Right lobe of liver (tissue), 4 donors: ENCODE measurements at regions not wholly inside any gene's neighbourhood (a gene's known extent, or its start where the extent isn't known, plus 50 kb on each side); places are given as distances from the start of the nearest gene placed in this dataset.

Experiments
- POLR2A ChIP-seq: fragments of 450-650 bp; IDR thresholded peaks from one replicate; pipeline ENCODE4 v1.6.1; 2017; ENCODE audit warnings: antibody characterized with exemption, mild to moderate bottlenecking
- TF ChIP-seq, protein P1 (sequence below), 4 donors: fragments of 200-600 bp in 3 of 4; fragments of 450-650 bp in 1 of 4; IDR thresholded peaks; one replicate each; pipeline versions ENCODE4 v1.5.1 to v1.8.0; 2016 to 2022; ENCODE audit warnings: antibody characterized with exemption in 4 of 4, mild to moderate bottlenecking in 2 of 4
- donor health status: DM: no; HTN: no; CAD: no.
- donor health status: DM: no; HTN: no; CAD: no.
- donor health status: DM: no; HTN: yes; CAD: no.

DNA sequence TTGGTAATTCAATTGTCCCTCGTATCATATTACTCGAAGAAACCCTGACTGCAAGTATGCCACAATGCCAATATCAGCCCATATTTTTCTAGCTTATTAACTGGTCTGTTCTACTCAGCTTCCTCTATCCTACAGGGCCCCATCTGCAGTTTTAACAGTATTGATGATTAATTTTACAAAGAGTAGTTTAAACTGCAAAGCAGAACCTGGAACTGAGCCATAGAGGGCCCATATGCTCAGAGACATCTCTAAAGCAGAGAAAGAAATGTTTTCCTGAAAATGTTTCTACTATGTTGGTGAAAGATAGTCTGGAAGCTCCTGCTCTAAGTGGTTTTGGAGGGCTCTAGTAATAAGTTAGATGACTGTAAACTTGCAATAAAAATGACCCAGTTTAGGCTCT lies 259.4 kb upstream of the CENPE start:
- TF ChIP-seq, protein P1, sequence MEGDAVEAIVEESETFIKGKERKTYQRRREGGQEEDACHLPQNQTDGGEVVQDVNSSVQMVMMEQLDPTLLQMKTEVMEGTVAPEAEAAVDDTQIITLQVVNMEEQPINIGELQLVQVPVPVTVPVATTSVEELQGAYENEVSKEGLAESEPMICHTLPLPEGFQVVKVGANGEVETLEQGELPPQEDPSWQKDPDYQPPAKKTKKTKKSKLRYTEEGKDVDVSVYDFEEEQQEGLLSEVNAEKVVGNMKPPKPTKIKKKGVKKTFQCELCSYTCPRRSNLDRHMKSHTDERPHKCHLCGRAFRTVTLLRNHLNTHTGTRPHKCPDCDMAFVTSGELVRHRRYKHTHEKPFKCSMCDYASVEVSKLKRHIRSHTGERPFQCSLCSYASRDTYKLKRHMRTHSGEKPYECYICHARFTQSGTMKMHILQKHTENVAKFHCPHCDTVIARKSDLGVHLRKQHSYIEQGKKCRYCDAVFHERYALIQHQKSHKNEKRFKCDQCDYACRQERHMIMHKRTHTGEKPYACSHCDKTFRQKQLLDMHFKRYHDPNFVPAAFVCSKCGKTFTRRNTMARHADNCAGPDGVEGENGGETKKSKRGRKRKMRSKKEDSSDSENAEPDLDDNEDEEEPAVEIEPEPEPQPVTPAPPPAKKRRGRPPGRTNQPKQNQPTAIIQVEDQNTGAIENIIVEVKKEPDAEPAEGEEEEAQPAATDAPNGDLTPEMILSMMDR (IDR thresholded peaks at IDR 0.05): no peak
- no peak for TF ChIP-seq POLR2A
